Liver (tissue), 7 donors: ENCODE measurements at regions not wholly inside any gene's neighbourhood (a gene's known extent, or its start where the extent isn't known, plus 50 kb on each side); places are given as distances from the start of the nearest gene placed in this dataset.

Source experiments
- DNase-seq: peaks from one replicate; pipeline ENCODE4 v3.0.0-alpha.2; 2017; ENCODE audit warnings: low spot score
- H3K27ac ChIP-seq, 2 donors: one replicate each; pipeline ENCODE4 v1.7.0; 2013; ENCODE audit warnings: inconsistent platforms in 2 of 2, low read length in 2 of 2, control low read depth in 1 of 2, low read depth in 1 of 2, mild to moderate bottlenecking in 1 of 2
- H3K27me3 ChIP-seq, 4 donors: one replicate each; pipeline versions ENCODE4 v1.6.1 to v1.7.0; 2013; ENCODE audit warnings: low read length in 3 of 4, inconsistent platforms in 1 of 4, mild to moderate bottlenecking in 1 of 4, moderate library complexity in 1 of 4; ENCODE audit not compliant: control insufficient read depth in 4 of 4, insufficient read depth in 4 of 4
- H3K36me3 ChIP-seq, 4 donors: one replicate each; pipeline versions ENCODE4 v1.6.1 to v1.7.0; 2013; ENCODE audit warnings: low read length in 3 of 4, mild to moderate bottlenecking in 3 of 4, low read depth in 1 of 4, moderate library complexity in 1 of 4; ENCODE audit not compliant: control insufficient read depth in 4 of 4, insufficient read depth in 3 of 4
- H3K4me1 ChIP-seq, 4 donors: one replicate each; pipeline versions ENCODE4 v1.6.1 to v1.7.0; 2013; ENCODE audit warnings: low read length in 3 of 4, mild to moderate bottlenecking in 3 of 4, moderate library complexity in 1 of 4; ENCODE audit not compliant: control insufficient read depth in 4 of 4, insufficient read depth in 4 of 4
- H3K4me3 ChIP-seq, 3 donors: one replicate each; pipeline versions ENCODE4 v1.6.1 to v1.7.0; 2013; ENCODE audit warnings: low read length in 3 of 3, control low read depth in 1 of 3, low read depth in 1 of 3, mild to moderate bottlenecking in 1 of 3
- H3K9ac ChIP-seq, 2 donors: one replicate each; pipeline ENCODE4 v1.7.0; 2013; ENCODE audit warnings: low read length in 2 of 2, mild to moderate bottlenecking in 2 of 2, moderate library complexity in 2 of 2, control low read depth in 1 of 2, low read depth in 1 of 2
- H3K9me3 ChIP-seq, 4 donors: one replicate each; pipeline versions ENCODE4 v1.6.1 to v1.7.0; 2013; ENCODE audit warnings: low read length in 3 of 4; ENCODE audit not compliant: control insufficient read depth in 4 of 4
- EGR1 ChIP-seq, 2 donors: IDR thresholded peaks; 2 replicates each; pipeline ENCODE4 v1.6.1; 2016 to 2018; ENCODE audit warnings: antibody characterized with exemption in 2 of 2, low read depth in 2 of 2
- FOXA2 ChIP-seq: IDR thresholded peaks from 2 replicates; pipeline ENCODE4 v1.6.1; 2016; ENCODE audit warnings: antibody characterized with exemption
- HNF4A ChIP-seq, 2 donors: conservative IDR thresholded peaks; 2 replicates each; pipeline ENCODE4 v1.6.1; 2016; ENCODE audit warnings: antibody characterized with exemption in 2 of 2, mild to moderate bottlenecking in 2 of 2
- HNF4G ChIP-seq: IDR thresholded peaks from 2 replicates; pipeline ENCODE4 v1.6.1; 2016; ENCODE audit warnings: antibody characterized with exemption
- JUND ChIP-seq, 2 donors: IDR thresholded peaks; 2 replicates each; pipeline ENCODE4 v1.6.1; 2016; ENCODE audit warnings: antibody characterized with exemption in 2 of 2
- MAX ChIP-seq: IDR thresholded peaks from 2 replicates; pipeline ENCODE4 v1.6.1; 2016; ENCODE audit warnings: antibody characterized with exemption
- NR2F2 ChIP-seq: IDR thresholded peaks from 2 replicates; pipeline ENCODE4 v1.6.1; 2016; ENCODE audit warnings: antibody characterized with exemption
- RAD21 ChIP-seq, 2 donors: IDR thresholded peaks; 2 replicates each; pipeline ENCODE4 v1.6.1; 2016; ENCODE audit warnings: antibody characterized with exemption in 2 of 2, mild to moderate bottlenecking in 2 of 2
- RXRA ChIP-seq, 2 donors: IDR thresholded peaks; 2 replicates each; pipeline ENCODE4 v1.6.1; 2017 to 2018; ENCODE audit warnings: antibody characterized with exemption in 2 of 2, mild to moderate bottlenecking in 1 of 2
- SP1 ChIP-seq: IDR thresholded peaks from 2 replicates; pipeline ENCODE4 v1.6.1; 2018; ENCODE audit warnings: antibody characterized with exemption, mild to moderate bottlenecking
- TAF1 ChIP-seq: conservative IDR thresholded peaks from 2 replicates; pipeline ENCODE4 v1.6.1; 2016; ENCODE audit warnings: antibody characterized with exemption, mild to moderate bottlenecking
- YY1 ChIP-seq: IDR thresholded peaks from 2 replicates; pipeline ENCODE4 v1.6.1; 2016; ENCODE audit warnings: antibody characterized with exemption, mild to moderate bottlenecking
- WGBS: extraction: QIAGEN DNeasy Blood & Tissue Kit; methylation state at CpG from one replicate; pipeline ENCODE4 v1.1.7; 2013; 5-methylcytosine and 5-hydroxymethylcytosine counted together
- TF ChIP-seq, protein P1 (sequence below): IDR thresholded peaks from 2 replicates; pipeline ENCODE4 v1.6.1; 2016; ENCODE audit warnings: antibody characterized with exemption, mild to moderate bottlenecking
- TF ChIP-seq, protein P2 (sequence below): IDR thresholded peaks from 2 replicates; pipeline ENCODE4 v1.6.1; 2016; ENCODE audit warnings: antibody characterized with exemption
- donor health status: healthy.
- donor health status: healthy.
- donor health status: healthy.
- donor health status: healthy.

- Histone ChIP-seq H3K27ac (no peak overlapping the region), H3K27me3 (no peaks in the 10 kb centered on the region), H3K4me3 (no peak overlapping the region), H3K9ac (no peak overlapping the region), H3K36me3 (no peaks in the 10 kb centered on the region), H3K4me1 (no peaks in the 10 kb centered on the region), H3K9me3 (no peaks in the 10 kb centered on the region)
- DNase-seq = no peak
- WGBS = 95% methylated on average over 3 of the region's 3 CpGs
- TF ChIP-seq, protein P1, sequence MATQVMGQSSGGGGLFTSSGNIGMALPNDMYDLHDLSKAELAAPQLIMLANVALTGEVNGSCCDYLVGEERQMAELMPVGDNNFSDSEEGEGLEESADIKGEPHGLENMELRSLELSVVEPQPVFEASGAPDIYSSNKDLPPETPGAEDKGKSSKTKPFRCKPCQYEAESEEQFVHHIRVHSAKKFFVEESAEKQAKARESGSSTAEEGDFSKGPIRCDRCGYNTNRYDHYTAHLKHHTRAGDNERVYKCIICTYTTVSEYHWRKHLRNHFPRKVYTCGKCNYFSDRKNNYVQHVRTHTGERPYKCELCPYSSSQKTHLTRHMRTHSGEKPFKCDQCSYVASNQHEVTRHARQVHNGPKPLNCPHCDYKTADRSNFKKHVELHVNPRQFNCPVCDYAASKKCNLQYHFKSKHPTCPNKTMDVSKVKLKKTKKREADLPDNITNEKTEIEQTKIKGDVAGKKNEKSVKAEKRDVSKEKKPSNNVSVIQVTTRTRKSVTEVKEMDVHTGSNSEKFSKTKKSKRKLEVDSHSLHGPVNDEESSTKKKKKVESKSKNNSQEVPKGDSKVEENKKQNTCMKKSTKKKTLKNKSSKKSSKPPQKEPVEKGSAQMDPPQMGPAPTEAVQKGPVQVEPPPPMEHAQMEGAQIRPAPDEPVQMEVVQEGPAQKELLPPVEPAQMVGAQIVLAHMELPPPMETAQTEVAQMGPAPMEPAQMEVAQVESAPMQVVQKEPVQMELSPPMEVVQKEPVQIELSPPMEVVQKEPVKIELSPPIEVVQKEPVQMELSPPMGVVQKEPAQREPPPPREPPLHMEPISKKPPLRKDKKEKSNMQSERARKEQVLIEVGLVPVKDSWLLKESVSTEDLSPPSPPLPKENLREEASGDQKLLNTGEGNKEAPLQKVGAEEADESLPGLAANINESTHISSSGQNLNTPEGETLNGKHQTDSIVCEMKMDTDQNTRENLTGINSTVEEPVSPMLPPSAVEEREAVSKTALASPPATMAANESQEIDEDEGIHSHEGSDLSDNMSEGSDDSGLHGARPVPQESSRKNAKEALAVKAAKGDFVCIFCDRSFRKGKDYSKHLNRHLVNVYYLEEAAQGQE = no peak
- TF ChIP-seq JUND (IDR thresholded peaks at IDR 0.05) = no peak
- TF ChIP-seq HNF4G = no peak
- TF ChIP-seq RAD21 (IDR thresholded peaks at IDR 0.05) = no peak
- TF ChIP-seq FOXA2 = no peak
- TF ChIP-seq EGR1 (IDR thresholded peaks at IDR 0.05; ENCODE audit: low read depth in 2 of 2) = no peak
- no peak for TF ChIP-seq MAX
- no peak for TF ChIP-seq NR2F2
- TF ChIP-seq YY1 = no peak
- TF ChIP-seq SP1 = no peak
- no peak for TF ChIP-seq RXRA (IDR thresholded peaks at IDR 0.05)
Observed at GRCh38 chr12:107547389-107547788, 138.2 kb upstream of the PWP1 start.

DNA sequence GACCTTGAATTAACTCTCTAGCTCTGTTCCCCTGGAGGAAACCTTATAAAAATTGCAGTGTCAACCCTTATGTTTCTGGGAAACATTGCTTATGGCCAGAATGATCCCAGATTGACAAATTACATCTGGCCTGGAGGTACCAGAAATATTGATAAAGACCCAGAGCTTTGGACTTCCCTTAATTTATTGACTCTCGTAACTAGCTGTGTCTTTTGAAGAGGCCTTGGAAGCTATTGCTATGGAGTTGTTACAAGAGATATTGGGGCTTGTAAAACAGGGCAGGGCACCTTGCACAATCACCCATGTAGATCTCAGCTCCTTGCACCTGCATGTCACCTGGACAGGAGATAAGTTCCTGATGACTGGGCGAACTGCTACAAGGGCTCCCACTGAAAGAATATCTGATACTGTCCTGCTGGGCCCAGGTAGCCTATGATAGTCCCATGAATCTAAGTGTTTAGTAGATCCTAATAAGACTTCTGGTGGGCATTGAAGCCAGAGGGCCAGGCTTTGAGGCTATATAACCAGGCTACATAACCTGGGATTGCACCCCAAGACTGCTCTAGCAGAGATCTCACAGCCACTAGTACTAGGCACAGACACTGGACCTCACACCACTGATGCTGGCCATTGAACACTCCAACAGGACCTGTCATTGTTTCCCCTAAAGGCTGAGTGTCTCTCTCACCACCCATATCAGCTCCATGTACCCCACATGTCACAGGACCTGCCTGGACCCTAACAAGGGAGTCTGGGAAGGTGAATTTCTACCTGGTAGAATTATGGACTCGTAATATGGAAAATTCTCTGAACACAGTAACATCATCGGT is 135.7 kb upstream of the PWP1 start:
- H3K9me3 ChIP-seq = no peaks in the 10 kb centered on the region
- no peaks in the 10 kb centered on the region for H3K27me3 ChIP-seq
- no peak overlapping the region for H3K9ac ChIP-seq
- DNase-seq = no peak
- no peaks in the 10 kb centered on the region for H3K4me1 ChIP-seq
- WGBS = 96% methylated on average over 4 of the region's 4 CpGs
- TF ChIP-seq EGR1 (IDR thresholded peaks at IDR 0.05; ENCODE audit: low read depth in 2 of 2) = no peak
- TF ChIP-seq SP1 = no peak
- no peak for TF ChIP-seq RAD21 (IDR thresholded peaks at IDR 0.05)
- TF ChIP-seq MAX = no peak
- no peak for TF ChIP-seq HNF4A (conservative IDR thresholded peaks at IDR 0.05)
- TF ChIP-seq, protein P1 = no peak
- TF ChIP-seq, protein P2, sequence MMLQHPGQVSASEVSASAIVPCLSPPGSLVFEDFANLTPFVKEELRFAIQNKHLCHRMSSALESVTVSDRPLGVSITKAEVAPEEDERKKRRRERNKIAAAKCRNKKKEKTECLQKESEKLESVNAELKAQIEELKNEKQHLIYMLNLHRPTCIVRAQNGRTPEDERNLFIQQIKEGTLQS = no peak
- no peak for TF ChIP-seq TAF1
- TF ChIP-seq NR2F2 = no peak
- no peak for TF ChIP-seq RXRA (IDR thresholded peaks at IDR 0.05)
- no peaks in the 10 kb centered on the region for H3K36me3 ChIP-seq
- H3K27ac ChIP-seq = no peak overlapping the region
- no peak overlapping the region for H3K4me3 ChIP-seq
